PC-9 (cell line): ENCODE measurements at regions not wholly inside any gene's neighbourhood (a gene's known extent, or its start where the extent isn't known, plus 50 kb on each side); places are given as distances from the start of the nearest gene placed in this dataset.

Experiments used
- BruUV-seq: library from RNA; stranded (reverse); fragments of 400-500 nt; replicated peaks from 2 replicates; lab custom pipeline; 2021; lab: Mats Ljungman, UMichigan
- CTCF ChIA-PET: fragments of 300-600 bp; sonication (Branson Sonifier 250); formaldehyde crosslinking; loops from one replicate; lab custom pipeline; 2022; ENCODE audit warnings: antibody characterized with exemption; lab: Charles Lee
- POLR2A ChIA-PET: fragments of 300-600 bp; sonication (Branson Sonifier 250); formaldehyde crosslinking; loops from one replicate; lab custom pipeline; 2022; ENCODE audit warnings: antibody characterized with exemption; ENCODE audit not compliant: unreplicated experiment; lab: Charles Lee
- DNase-seq, 2 experiments: peaks; one replicate each; pipeline versions ENCODE4 v3.0.0 to v3.0.0-alpha.2; 2015 to 2022; ENCODE audit warnings: mixed read lengths in 1 of 2
- H2AFZ ChIP-seq: fragments of 200-600 bp; sonication (generic); 2 replicates; pipeline ENCODE4 v1.8.1; 2017; ENCODE audit warnings: antibody characterized with exemption
- H3F3A ChIP-seq: fragments of 200-600 bp; sonication (generic); 2 replicates; pipeline ENCODE4 v1.8.1; 2017; ENCODE audit warnings: antibody characterized with exemption, mild to moderate bottlenecking, low read depth; ENCODE audit not compliant: insufficient read depth
- H3K27ac ChIP-seq: fragments of 200-600 bp; sonication (generic); 2 replicates; pipeline ENCODE4 v1.6.1; 2016; ENCODE audit warnings: mixed run types
- H3K27me3 ChIP-seq: fragments of 200-600 bp; sonication (generic); 2 replicates; pipeline ENCODE4 v1.6.1; 2016; ENCODE audit warnings: low read depth, mixed run types; ENCODE audit not compliant: insufficient read depth
- H3K36me3 ChIP-seq: fragments of 200-600 bp; sonication (generic); 2 replicates; pipeline ENCODE4 v1.6.1; 2016; ENCODE audit warnings: low read depth, mixed run types
- H3K4me1 ChIP-seq: fragments of 200-600 bp; sonication (generic); replicated peaks from 2 replicates; pipeline ENCODE4 v1.6.1; 2016; ENCODE audit warnings: mixed run types; ENCODE audit not compliant: insufficient read depth
- H3K4me2 ChIP-seq: fragments of 200-600 bp; sonication (generic); 2 replicates; pipeline ENCODE4 v1.6.1; 2017; ENCODE audit warnings: mixed run types
- H3K4me3 ChIP-seq: fragments of 200-600 bp; sonication (generic); 2 replicates; pipeline ENCODE4 v1.6.1; 2016; ENCODE audit warnings: mixed run types
- H3K79me2 ChIP-seq: fragments of 200-600 bp; sonication (generic); 2 replicates; pipeline ENCODE4 v1.6.1; 2017; ENCODE audit warnings: low read depth, mixed run types
- H3K9me2 ChIP-seq: fragments of 200-600 bp; sonication (generic); 2 replicates; pipeline ENCODE4 v1.8.1; 2017; ENCODE audit warnings: mild to moderate bottlenecking; ENCODE audit not compliant: insufficient read depth
- H3K9me3 ChIP-seq: fragments of 200-600 bp; sonication (generic); 2 replicates; pipeline ENCODE4 v1.8.1; 2016; ENCODE audit warnings: low read depth; ENCODE audit not compliant: insufficient read depth
- H4K20me1 ChIP-seq: fragments of 200-600 bp; sonication (generic); 2 replicates; pipeline ENCODE4 v1.8.1; 2017; ENCODE audit not compliant: insufficient read depth
- CTCF ChIP-seq: fragments of 200-600 bp; sonication (generic); conservative IDR thresholded peaks from 2 replicates; pipeline ENCODE4 v1.6.1; 2017; ENCODE audit warnings: mixed run types, antibody characterized with exemption, mild to moderate bottlenecking, moderate library complexity
- EZH2 ChIP-seq: fragments of 200-600 bp; sonication (generic); IDR thresholded peaks from 2 replicates; pipeline ENCODE4 v1.8.0; 2017; ENCODE audit warnings: antibody characterized with exemption, low read depth
- intact Hi-C: fragments of 100-400 bp; cut with micrococcal nuclease; formaldehyde crosslinking; loops from one replicate; pipeline ENCODE4 v1.10.0; 2022; ENCODE audit not compliant: unreplicated experiment

- Histone ChIP-seq H3K27ac (no peak overlapping the region), H3K9me2 (no peaks in the 10 kb centered on the region; the same call in 1 of the 2 replicates), H3K36me3 (no peaks in the 10 kb centered on the region), H3K4me3 (no peak overlapping the region), H3K4me1 (no peaks in the 10 kb centered on the region), H3K9me3 (no peaks in the 10 kb centered on the region), H3K27me3 (no peaks in the 10 kb centered on the region), H2AFZ (no peak overlapping the region), H4K20me1 (no peaks in the 10 kb centered on the region), H3F3A (no peaks in the 10 kb centered on the region), H3K79me2 (no peaks in the 10 kb centered on the region), H3K4me2 (no peak overlapping the region)
- TF ChIP-seq CTCF (no peak), EZH2 (no peak)
- ChIA-PET CTCF (no interaction called here), POLR2A (no interaction called here)
- BruUV-seq = no TSS peak
- no peak for DNase-seq
- intact Hi-C loops = no loop called here
Measured at GRCh38 chr7:109402107-109402506, 832.4 kb downstream of the DNAJB9 start.

DNA sequence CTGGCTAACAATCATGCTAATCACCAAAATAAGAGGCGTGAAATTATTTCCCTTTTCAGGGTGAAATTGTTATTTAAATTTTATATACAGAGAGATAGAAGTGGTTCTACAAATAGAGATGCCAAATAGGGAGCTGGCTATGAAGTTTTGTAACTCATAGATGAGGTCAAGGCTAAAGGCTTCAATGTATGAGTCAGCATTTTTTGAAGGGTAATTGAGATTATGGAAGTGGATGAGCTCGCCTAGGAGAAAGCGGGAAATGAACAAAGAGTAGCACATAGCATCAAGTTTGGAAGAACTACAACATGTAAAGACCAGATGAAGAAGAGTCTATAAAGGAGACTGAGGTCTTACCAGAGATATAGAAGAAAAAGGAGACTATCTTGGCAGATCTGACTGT lies 838.1 kb downstream of the DNAJB9 start:
- H4K20me1 ChIP-seq = no peaks in the 10 kb centered on the region
- no peak overlapping the region for H3K4me2 ChIP-seq
- ChIA-PET POLR2A (interaction anchor here (0.6 kb wide), 1 partner anchor 1902 kb away, joined by 3 read pairs; no protein-coding TSS in a partner anchor), CTCF (no interaction called here)
- H3K27ac ChIP-seq = no peak overlapping the region
- no peak for DNase-seq
- H3F3A ChIP-seq = no peaks in the 10 kb centered on the region
- no peaks in the 10 kb centered on the region for H3K9me2 ChIP-seq
- BruUV-seq = no TSS peak
- no peaks in the 10 kb centered on the region for H3K9me3 ChIP-seq
- H3K79me2 ChIP-seq = no peaks in the 10 kb centered on the region
- H3K4me3 ChIP-seq = no peak overlapping the region
- no peaks in the 10 kb centered on the region for H3K36me3 ChIP-seq
- H2AFZ ChIP-seq = no peak overlapping the region
- no peaks in the 10 kb centered on the region for H3K4me1 ChIP-seq
- TF ChIP-seq CTCF = no peak
- no peak for TF ChIP-seq EZH2
- intact Hi-C loops = no loop called here
- no peaks in the 10 kb centered on the region for H3K27me3 ChIP-seq

GRCh38 chr7:109437957-109438356 lies 868.3 kb downstream of the DNAJB9 start:
- Histone ChIP-seq H3K4me3 (no peak overlapping the region), H4K20me1 (no peaks in the 10 kb centered on the region), H3F3A (no peaks in the 10 kb centered on the region), H3K36me3 (no peaks in the 10 kb centered on the region), H3K4me2 (no peak overlapping the region), H3K27me3 (no peaks in the 10 kb centered on the region), H3K27ac (no peak overlapping the region), H3K79me2 (no peaks in the 10 kb centered on the region), H3K9me2 (no peaks in the 10 kb centered on the region; the same call in 1 of the 2 replicates), H3K4me1 (no peaks in the 10 kb centered on the region), H3K9me3 (no peaks in the 10 kb centered on the region), H2AFZ (no peak overlapping the region)
- TF ChIP-seq EZH2 = no peak
- no peak for TF ChIP-seq CTCF
- POLR2A ChIA-PET = no interaction called here
- no TSS peak for BruUV-seq
- CTCF ChIA-PET = no interaction called here
- DNase-seq = no peak
- intact Hi-C loops = no loop called here
